ENCODE measurements at regions not wholly inside any gene's neighbourhood (a gene's known extent, or its start where the extent isn't known, plus 50 kb on each side); places are given as distances from the start of the nearest gene placed in this dataset.
"Not testable (repeated sequence)": the region's sequence is repeated elsewhere in the genome, so short reads cannot be mapped to it uniquely, and the experiment has no call there.

GRCh38 chr1:188669728-188670382, 1807.8 kb downstream of the BRINP3 start:
- no peak for DNase-seq

DNA sequence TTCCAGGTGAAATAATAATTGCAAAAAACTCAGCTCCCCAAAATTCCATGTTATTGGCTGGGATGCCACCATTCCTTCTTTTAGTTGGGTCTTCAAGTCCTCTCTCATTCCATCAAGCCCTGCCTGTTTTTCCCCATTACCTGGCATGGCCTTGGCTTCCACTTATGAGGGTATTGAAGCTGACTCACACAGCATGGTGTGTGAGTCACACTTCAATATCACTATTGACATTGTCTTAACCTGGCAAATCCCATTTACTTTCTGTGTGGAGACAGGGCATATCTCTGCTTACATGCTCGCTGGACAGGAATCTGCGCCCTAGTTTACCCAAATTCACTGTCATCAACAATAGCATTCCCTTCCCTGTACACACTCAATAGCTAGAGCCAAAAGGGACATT, 1806.8 kb downstream of the BRINP3 start:
- no peak for DNase-seq

DNA sequence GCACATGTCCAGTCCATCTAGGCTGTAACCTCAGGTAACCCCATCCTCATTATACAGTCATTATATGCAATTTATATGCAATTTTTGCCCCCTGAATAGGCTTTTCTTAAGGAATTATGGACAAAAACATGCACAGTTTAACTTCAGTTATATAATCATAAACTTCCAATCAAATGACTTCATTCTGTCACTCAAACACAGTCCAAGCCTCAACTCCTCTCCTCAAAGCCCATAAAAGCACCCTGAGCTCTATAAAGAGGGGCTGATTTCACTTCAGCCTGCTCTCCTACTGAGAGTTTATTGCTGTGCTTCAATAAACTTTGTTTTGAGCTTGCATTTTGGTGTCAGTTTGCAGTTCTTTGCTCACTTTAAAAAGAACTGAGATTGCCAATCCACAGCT, 1805.5 kb downstream of the BRINP3 start:
- DNase-seq, result no peak

DNA sequence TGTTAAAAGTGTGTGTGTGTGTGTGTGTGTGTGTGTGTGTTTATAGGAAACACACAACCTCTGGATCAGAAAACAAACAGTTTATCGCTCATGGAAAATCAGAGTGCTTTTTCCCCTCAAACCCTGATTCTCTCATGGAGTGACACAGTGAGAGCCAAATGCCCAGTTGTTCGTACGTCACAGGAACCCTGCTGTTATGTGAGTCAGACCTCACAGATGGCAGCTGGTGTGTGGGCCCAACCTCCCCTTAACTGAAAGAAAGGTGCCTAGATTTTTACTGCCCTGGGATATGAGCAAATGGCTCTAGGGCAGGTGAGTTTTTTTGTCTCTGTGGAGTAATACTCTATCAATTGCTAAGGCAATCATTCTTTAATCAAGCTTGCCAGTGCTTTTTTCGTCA, 1788.1 kb downstream of the BRINP3 start:
- DNase-seq, result no peak

DNA sequence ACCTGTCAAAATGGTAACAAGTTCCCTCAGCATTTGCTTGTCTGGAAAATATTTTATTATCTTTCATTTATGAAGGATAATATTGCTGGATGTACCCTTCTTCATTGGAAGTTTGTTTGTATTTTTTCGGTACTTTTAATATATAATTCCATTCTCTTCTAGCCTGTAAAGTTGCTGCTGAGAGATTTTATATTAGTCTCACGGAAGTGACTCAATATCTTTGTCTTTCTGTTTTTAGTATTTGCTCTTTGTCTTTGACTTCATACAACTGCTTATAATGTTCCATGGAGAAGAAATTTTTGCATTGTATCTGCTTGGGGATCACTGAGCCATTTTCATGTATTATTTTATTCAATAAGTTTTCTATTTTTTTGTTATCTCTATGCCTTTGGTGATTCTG, 1777.5 kb downstream of the BRINP3 start:
- no peak for DNase-seq

- DNase-seq, result no peak
Observed at GRCh38 chr1:188706742-188707141, 1770.9 kb downstream of the BRINP3 start.

- DNase-seq, result no peak
Observed at GRCh38 chr1:188708795-188709535, 1768.7 kb downstream of the BRINP3 start.

GRCh38 chr1:188715566-188715965, 1762.1 kb downstream of the BRINP3 start:
- DNase-seq, result no peak

GRCh38 chr1:188719735-188720134, 1757.9 kb downstream of the BRINP3 start:
- no peak for DNase-seq

GRCh38 chr1:188723332-188724020, 1754.2 kb downstream of the BRINP3 start:
- no peak for DNase-seq

DNA sequence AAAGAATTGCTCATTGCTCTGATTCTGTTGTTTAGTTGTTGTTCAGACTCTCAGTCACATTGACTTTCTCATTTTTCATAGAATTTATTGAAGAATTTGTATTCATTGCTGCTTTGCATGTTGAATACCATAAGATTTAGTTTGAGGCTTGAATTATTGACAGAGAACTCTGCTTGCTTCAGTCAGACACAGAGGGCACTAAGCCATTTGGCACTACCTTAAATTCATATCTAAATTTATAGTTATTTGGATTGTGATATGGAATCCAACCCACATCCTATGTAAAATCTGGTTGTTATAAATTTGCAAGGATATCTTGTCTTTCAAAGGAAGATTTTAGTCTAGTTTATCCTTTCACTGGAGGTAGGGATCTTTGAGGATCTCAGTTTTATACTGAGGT, 1748.6 kb downstream of the BRINP3 start:
- DNase-seq, result no peak

- DNase-seq, result no peak
Observed at GRCh38 chr1:188735567-188735966, 1742.1 kb downstream of the BRINP3 start.

GRCh38 chr1:188749275-188749674, 1728.4 kb downstream of the BRINP3 start:
- not testable (repeated sequence) for DNase-seq

- not testable (repeated sequence) for DNase-seq
Observed at GRCh38 chr1:188752027-188752426, 1725.6 kb downstream of the BRINP3 start.

DNA sequence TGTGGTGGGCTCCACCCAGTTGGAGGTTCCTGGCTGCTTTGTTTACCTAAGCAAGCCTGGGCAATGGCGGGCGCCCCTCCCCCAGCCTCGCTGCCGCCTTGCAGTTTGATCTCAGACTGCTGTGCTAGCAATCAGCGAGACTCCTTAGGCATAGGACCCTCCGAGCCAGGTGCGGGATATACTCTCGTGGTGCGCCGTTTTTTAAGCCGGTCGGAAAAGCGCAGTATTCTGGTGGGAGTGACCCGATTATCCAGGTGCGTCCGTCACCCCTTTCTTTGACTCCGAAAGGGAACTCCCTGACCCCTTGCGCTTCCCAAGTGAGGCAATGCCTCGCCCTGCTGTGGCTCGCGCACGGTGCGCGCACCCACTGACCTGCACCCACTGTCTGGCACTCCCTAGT, 1719.9 kb downstream of the BRINP3 start:
- not testable (repeated sequence) for DNase-seq

DNA sequence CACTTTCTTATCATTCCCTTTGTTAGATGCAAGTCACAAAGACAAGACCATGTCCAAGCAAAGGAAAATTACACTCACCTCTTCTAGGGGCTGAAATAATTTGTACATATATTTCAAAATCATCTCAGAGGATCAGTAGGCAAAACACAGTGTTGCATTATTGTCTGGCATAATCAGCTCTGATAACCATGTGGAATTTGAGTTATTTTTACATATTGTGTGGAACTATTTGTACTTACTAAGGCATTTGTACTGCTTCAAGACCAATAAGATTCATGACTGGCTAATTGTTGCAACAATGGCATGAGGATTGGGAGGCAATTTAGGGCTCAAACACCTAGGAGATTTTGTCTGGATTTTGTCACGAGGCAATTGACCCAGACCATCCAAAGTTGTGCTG, 1716.4 kb downstream of the BRINP3 start:
- DNase-seq, result no peak

- no peak for DNase-seq
Observed at GRCh38 chr1:188762166-188762743, 1715.4 kb downstream of the BRINP3 start.

GRCh38 chr1:188763541-188763940, 1714.1 kb downstream of the BRINP3 start:
- no peak for DNase-seq

GRCh38 chr1:188769181-188769580, 1708.5 kb downstream of the BRINP3 start:
- no peak for DNase-seq

- DNase-seq, result no peak
Observed at GRCh38 chr1:188769936-188770335, 1707.7 kb downstream of the BRINP3 start.

DNA sequence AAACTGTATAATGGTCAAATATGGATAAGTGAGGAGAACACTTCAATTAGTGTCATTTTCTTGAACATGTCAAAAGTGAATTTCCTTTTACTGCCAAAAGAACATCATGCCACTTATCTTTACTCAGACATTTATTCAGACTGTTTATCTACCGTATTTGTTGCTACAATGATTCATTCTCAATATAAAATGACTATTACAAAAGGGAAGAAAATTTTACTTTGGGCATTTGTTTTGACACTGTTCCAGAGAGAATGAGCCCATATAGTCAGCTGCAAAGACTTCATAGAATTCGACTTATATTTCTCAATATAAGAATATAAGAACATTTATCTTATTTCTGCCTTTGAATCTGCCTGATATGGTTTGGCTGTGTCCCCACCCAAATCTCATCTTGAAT, 1699.1 kb downstream of the BRINP3 start:
- DNase-seq, result no peak

DNA sequence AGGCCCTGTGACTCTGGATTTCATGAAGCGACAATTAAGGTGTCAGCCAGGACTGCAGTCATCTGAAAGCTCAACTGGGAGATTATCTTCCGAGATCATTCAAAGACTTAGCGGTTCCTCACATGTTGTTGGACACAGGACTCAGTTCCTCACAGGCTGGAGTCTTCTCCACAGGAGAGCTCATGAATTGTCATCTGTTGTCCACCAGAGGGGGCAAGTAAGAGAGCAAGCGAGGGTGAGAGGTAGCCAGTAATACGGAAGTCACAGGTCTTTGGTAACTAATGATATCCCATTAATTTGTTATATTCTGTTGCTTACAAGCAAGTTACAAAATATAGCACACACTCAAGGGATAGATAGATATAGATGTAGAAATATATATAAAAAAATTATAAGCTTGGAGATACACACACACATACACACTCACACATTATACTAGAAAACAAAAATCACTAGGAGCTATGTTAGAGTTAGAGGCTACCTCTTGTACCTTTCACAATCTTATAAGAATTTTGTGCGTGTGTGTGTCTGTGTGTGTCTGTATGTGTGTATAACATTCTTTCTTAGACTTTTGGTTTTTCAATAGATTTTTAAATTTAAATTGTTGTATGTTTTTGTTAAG, 1695.3 kb downstream of the BRINP3 start:
- DNase-seq, result peak; percentile 18

DNA sequence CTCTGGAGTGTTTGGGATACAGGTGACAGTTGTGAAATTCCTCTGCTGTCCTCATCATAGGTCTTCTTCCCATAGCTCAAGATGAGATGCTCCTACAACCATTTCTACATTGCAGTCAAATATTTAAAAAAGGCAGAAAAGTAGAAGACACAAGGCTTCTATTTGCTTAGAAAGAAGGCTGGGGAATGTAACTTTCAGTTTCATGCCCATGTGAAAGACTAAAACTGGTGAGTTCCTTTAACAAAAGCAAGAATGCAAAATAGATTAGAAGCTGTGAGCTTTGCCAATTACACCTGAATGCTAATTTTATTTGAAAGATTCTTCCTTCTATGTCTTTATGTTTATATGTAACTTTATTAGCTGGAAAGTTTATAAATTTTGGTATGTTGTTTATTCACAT, 1682.7 kb downstream of the BRINP3 start:
- DNase-seq, result no peak
